DMS53 treated with DMSO at 0.1 percent for 48 hours (cell line): ENCODE measurements at regions not wholly inside any gene's neighbourhood (a gene's known extent, or its start where the extent isn't known, plus 50 kb on each side); places are given as distances from the start of the nearest gene placed in this dataset.

ENCODE experiments used
- DNase-seq: peaks from one replicate; lab custom pipeline; 2025; ENCODE audit not compliant: unreplicated experiment; lab: John Stamatoyannopoulos, UW

GRCh38 chr3:193978030-193978429 is 157.9 kb upstream of the HES1 start:
- DNase-seq, result no peak

DNA sequence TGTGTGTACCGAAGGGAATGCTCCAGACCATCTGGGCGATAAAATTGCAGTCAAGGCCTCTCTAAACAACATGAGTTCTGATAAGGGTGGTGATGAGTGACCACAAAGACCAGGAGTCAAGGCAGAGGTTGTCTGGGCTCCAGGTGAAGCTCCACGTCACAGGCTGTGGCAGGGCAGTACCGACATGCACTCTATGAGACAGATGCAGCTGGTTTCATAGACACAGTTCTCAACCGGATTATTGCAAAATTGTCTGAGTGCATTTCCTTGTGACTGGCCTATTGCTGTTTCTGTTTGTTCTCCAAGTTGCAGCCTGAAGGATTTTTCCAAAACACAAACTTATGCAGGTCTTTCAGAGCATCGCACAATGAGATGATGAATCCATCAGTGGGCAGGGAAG is 157.5 kb upstream of the HES1 start:
- DNase-seq, result no peak

DNA sequence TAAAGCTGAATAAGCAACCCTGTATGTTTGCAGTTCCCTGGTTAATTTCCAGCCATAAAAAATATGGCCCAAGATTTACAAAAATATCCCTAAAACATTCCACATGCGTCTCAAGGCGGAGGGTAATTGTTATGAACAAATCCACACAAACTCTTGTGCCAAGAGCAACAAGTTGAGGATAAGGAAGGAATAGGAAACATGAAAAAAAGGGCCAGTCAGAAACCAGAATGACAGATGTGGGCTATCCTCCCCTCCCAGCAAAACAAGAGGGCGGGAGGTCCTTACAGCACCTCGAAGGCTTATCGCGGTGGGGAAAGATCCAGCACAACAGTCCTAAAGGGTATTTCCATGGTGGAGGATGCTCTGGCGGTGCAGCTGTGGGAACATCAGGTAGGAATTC is 155.6 kb upstream of the HES1 start:
- no peak for DNase-seq

GRCh38 chr3:193980905-193981304 is 155.0 kb upstream of the HES1 start:
- no peak for DNase-seq

- no peak for DNase-seq
These were observed 154.4 kb upstream of the HES1 start for GRCh38 chr3:193981504-193981903.

DNA sequence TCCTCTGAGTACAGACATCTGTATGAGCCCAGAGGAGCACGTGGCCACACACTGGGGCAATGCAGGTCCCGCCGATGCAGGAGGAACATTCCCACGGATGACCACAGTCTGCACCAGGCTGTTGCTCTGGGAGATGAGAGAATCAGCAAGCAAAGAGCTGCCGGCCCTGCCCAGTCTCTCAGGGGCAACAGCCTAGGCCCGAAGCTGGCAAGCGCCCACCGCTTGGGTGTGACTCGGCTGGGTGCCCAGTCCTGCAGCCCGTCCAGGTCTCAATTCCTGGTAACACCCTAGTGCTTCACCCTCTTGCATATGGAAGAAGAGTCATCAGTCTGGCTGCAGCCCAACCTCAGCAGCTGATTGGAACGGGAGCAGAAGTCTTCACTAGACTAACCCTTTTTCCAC is 153.7 kb upstream of the HES1 start:
- no peak for DNase-seq

- DNase-seq, result no peak
These were observed 151.8 kb upstream of the HES1 start for GRCh38 chr3:193983846-193984818.

GRCh38 chr3:193984876-193985275 is 151.1 kb upstream of the HES1 start:
- no peak for DNase-seq

DNA sequence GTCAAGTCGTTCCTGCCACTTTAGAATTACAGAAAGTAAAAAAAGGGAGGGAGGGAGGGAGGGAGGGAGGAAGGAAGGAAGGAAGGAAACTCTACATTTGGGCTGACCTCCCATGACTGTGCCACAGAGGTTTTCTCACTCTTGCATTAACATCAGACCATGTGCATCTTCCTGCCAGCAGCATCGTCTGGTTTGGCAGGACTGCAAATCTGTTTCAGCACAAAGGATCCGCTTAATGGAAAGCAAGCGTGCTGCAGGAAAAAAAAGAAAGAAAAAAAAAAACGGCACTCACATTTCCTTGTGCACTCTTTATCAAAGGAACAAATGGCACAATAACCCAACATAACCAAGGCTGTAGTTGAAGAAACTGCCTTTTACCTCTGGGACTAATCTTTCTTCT is 148.8 kb upstream of the HES1 start:
- DNase-seq, result no peak

GRCh38 chr3:193989186-193989585 is 146.8 kb upstream of the HES1 start:
- DNase-seq, result no peak

DNA sequence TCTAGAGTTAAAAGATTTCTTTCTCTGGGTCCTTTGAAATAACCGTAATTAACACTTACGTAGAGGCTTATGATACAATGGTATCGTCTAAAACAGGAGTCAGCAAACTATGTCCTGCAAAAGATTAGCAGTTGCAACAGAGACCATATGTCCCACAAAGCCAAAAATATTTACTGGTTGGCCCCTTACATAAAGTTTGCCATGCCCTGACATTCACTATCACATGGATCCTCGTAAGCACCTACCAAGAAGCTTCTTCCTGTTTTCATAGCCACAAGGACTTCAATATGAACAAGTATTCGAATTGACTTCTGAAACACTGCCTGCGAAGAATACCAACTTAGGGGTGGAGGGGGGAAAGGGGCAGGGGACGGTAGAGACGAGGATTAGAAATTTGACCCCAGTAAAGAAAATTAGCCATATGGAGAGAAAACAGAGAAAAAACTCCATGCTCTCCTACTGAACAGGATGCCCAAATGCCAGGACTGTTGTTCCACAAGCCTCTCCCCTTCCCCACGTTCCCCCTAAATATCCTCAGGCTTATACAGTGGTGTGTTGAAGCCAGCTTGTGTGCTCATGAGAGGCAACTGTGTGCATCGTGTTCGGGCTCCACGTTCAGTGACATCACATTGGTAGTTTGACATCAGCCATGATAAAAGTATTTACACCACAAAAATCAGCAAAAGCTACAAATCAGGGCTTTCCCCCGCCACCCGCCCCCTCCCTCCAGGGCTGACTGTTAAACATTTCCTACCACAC is 144.1 kb upstream of the HES1 start:
- DNase-seq, result no peak

DNA sequence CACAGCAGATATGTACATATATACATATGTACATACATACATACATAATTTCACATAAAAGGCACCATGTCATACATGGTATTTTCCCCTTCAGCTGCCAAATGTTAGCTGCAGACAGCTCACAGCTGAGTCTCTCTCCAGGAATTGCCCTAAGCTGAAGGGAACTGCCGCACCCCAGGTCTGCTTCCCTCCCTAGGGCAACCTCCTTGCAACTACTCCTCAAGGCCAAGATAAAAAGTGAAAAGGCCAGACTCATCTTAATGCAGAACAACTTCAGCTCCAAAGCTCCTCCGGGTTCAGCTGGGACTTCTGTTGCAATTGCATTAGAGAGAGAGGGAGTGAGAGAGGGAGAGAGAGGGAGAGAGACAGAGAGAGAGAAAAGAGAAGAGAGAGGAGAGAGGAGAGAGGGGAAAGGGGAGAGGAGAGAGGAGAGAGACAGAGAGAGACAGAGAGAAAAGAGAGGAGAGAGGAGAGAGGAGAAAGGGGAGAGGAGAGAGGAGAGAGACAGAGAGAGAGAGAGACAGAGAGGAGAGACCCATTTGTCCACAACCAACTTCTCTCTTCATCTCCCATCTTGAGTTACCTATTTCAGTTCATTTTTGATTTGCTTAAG is 143.4 kb upstream of the HES1 start:
- no peak for DNase-seq

DNA sequence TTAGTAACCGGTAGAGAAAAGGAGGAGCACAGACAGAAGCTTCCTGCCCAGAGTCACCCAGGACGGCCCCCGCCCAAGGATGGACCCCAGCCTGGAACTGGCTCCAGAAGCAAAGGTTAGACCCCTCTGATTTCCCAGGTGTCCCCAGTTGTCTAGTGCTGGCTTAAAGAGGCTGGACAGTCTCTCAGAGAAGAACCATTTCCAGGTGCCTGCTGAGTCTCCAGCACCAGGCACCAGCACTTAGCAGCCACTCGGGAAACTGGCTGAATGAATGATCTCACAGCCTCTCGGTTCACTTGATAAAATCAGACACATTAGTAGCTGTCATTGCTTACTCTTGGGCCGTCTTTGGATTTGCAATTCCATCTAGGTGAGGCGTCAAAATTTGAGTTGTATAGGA is 139.7 kb upstream of the HES1 start:
- no peak for DNase-seq

- no peak for DNase-seq
These were observed 139.3 kb upstream of the HES1 start for GRCh38 chr3:193996641-193997089.

- DNase-seq, result peak; percentile 51
These were observed 138.5 kb upstream of the HES1 start for GRCh38 chr3:193997228-193998122.

DNA sequence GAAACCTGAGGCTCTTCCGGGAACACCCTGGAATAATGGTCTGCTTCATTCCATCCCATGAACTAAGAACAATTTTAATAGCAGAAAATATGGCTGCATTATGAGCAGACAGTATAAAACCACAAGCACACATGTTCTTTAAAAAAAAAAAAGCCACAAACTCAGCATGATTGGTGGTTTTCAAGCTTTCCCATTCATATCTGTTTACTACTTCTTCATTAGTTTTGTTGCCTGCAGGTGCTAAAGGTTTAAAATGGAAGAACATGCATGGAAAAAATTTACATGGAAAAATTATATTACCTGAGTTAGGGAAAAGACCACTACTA is 137.9 kb upstream of the HES1 start:
- no peak for DNase-seq

DNA sequence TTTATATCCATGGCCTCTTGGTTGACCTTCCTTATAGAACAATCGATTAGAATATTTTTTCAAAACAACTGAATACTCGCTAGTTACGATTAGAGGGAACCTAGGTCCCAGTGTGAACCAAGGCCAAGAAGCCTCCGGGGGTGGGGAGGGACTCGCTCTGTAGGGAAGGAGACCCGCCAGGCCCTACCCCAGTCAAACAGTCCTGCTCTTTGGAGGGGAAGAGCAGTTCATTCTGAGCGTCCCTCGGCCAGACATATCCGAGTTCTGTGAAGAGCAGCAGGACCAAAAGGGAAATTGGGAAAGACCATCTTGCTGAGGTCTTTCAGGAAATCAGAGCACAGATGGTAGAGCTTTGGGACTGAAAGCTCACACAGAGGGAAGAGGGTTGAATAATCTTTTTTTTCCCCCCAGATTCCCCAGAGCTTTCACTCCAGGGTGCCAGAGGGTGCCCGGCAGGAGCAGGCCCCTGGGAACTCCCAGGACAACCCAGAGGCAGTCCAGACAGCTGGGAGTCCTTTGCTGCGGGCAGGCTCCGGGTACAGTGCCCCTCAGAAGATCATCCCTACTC is 137.2 kb upstream of the HES1 start:
- no peak for DNase-seq

- DNase-seq, result no peak
These were observed 135.8 kb upstream of the HES1 start for GRCh38 chr3:194000100-194000499.

- no peak for DNase-seq
These were observed 135.2 kb upstream of the HES1 start for GRCh38 chr3:194000712-194001111.

- no peak for DNase-seq
These were observed 134.1 kb upstream of the HES1 start for GRCh38 chr3:194001728-194002459.
